Astrocyte (in vitro differentiated cells and primary cell): ENCODE measurements at regions not wholly inside any gene's neighbourhood (a gene's known extent, or its start where the extent isn't known, plus 50 kb on each side); places are given as distances from the start of the nearest gene placed in this dataset.

Experiments
- DNase-seq: peaks from one replicate; pipeline ENCODE4 v3.0.0-alpha.2; 2010; ENCODE audit warnings: low read depth
- FAIRE-seq: peaks from 2 replicates; lab custom pipeline; 2011; peaks lifted over from hg19 to GRCh38; lab: Jason Lieb, UNC
- H2AFZ ChIP-seq: 2 replicates; pipeline ENCODE4 v1.6.0; 2012; ENCODE audit warnings: low read depth, low read length, inconsistent platforms
- H3K27ac ChIP-seq: 2 replicates; pipeline ENCODE4 v1.5.1; 2011; ENCODE audit warnings: low read depth, low read length, inconsistent platforms
- H3K27me3 ChIP-seq: 2 replicates; pipeline ENCODE4 v1.6.0; 2011; ENCODE audit warnings: low read length, inconsistent platforms; ENCODE audit not compliant: insufficient read depth
- H3K36me3 ChIP-seq: 2 replicates; pipeline ENCODE4 v1.5.1; 2011; ENCODE audit warnings: low read length, inconsistent platforms; ENCODE audit not compliant: insufficient read depth
- H3K4me1 ChIP-seq: 2 replicates; pipeline ENCODE4 v1.5.1; 2011; ENCODE audit warnings: low read length, inconsistent platforms; ENCODE audit not compliant: insufficient read depth
- H3K4me2 ChIP-seq: 2 replicates; pipeline ENCODE4 v1.6.0; 2012; ENCODE audit warnings: low read length, inconsistent platforms
- H3K4me3 ChIP-seq: 2 replicates; pipeline ENCODE4 v1.5.1; 2011; ENCODE audit warnings: low read depth, mild to moderate bottlenecking, low read length, inconsistent platforms; ENCODE audit not compliant: insufficient read depth
- H3K79me2 ChIP-seq: 2 replicates; pipeline ENCODE4 v1.6.0; 2012; ENCODE audit warnings: mild to moderate bottlenecking, low read length, inconsistent platforms; ENCODE audit not compliant: insufficient read depth
- H3K9ac ChIP-seq: 2 replicates; pipeline ENCODE4 v1.6.0; 2012; ENCODE audit warnings: mild to moderate bottlenecking, low read length, inconsistent platforms
- H3K9me3 ChIP-seq: 2 replicates; pipeline ENCODE4 v1.5.1; 2012; ENCODE audit warnings: low read depth, mild to moderate bottlenecking, low read length, inconsistent platforms; ENCODE audit not compliant: insufficient read depth
- H4K20me1 ChIP-seq: 2 replicates; pipeline ENCODE4 v1.6.0; 2012; ENCODE audit warnings: low read length, inconsistent platforms; ENCODE audit not compliant: insufficient read depth
- H3K27ac Mint-ChIP-seq: one replicate; pipeline ENCODE4 v1.8.0; 2021; ENCODE audit warnings: mild to moderate bottlenecking, mixed read lengths; ENCODE audit not compliant: unreplicated experiment
- H3K27me3 Mint-ChIP-seq: one replicate; pipeline ENCODE4 v1.8.0; 2021; ENCODE audit warnings: low read depth, mixed read lengths; ENCODE audit not compliant: unreplicated experiment
- H3K36me3 Mint-ChIP-seq: one replicate; pipeline ENCODE4 v1.8.0; 2021; ENCODE audit warnings: low read depth, mixed read lengths; ENCODE audit not compliant: unreplicated experiment
- H3K4me1 Mint-ChIP-seq: one replicate; pipeline ENCODE4 v1.8.0; 2021; ENCODE audit warnings: low read depth, mixed read lengths; ENCODE audit not compliant: unreplicated experiment
- H3K4me3 Mint-ChIP-seq: one replicate; pipeline ENCODE4 v1.8.0; 2021; ENCODE audit warnings: mild to moderate bottlenecking, moderate library complexity, mixed read lengths; ENCODE audit not compliant: unreplicated experiment
- H3K9me3 Mint-ChIP-seq: one replicate; pipeline ENCODE4 v1.8.0; 2021; ENCODE audit warnings: mild to moderate bottlenecking, mixed read lengths; ENCODE audit not compliant: unreplicated experiment
- EZH2 ChIP-seq: IDR thresholded peaks from 2 replicates; pipeline ENCODE4 v1.6.1; 2012; ENCODE audit warnings: mild to moderate bottlenecking, low read length, inconsistent platforms; ENCODE audit not compliant: insufficient read depth
- TF ChIP-seq, protein P1 (sequence below): IDR thresholded peaks from 2 replicates; pipeline ENCODE4 v1.5.1; 2011; ENCODE audit warnings: low read depth, mild to moderate bottlenecking, inconsistent platforms, low read length, moderate library complexity; ENCODE audit not compliant: insufficient read depth

- H3K36me3 ChIP-seq: no peaks in the 10 kb centered on the region
- no peak overlapping the region for H2AFZ ChIP-seq
- H3K4me1 Mint-ChIP-seq: no peaks in the 10 kb centered on the region
- no peak overlapping the region for H3K27ac Mint-ChIP-seq
- DNase-seq (no peak), FAIRE-seq (no peak)
- H3K9me3 ChIP-seq: peaks cover 4% of the 10 kb centered on the region
- H3K27me3 Mint-ChIP-seq: no peaks in the 10 kb centered on the region
- no peaks in the 10 kb centered on the region for H3K4me1 ChIP-seq
- H3K9ac ChIP-seq: no peak overlapping the region
- H3K36me3 Mint-ChIP-seq: no peaks in the 10 kb centered on the region
- no peak overlapping the region for H3K4me2 ChIP-seq
- peaks cover 16% of the 10 kb centered on the region for H3K9me3 Mint-ChIP-seq
- H4K20me1 ChIP-seq: no peaks in the 10 kb centered on the region
- no peak overlapping the region for H3K4me3 Mint-ChIP-seq
- TF ChIP-seq EZH2: no peak
- TF ChIP-seq, protein P1, sequence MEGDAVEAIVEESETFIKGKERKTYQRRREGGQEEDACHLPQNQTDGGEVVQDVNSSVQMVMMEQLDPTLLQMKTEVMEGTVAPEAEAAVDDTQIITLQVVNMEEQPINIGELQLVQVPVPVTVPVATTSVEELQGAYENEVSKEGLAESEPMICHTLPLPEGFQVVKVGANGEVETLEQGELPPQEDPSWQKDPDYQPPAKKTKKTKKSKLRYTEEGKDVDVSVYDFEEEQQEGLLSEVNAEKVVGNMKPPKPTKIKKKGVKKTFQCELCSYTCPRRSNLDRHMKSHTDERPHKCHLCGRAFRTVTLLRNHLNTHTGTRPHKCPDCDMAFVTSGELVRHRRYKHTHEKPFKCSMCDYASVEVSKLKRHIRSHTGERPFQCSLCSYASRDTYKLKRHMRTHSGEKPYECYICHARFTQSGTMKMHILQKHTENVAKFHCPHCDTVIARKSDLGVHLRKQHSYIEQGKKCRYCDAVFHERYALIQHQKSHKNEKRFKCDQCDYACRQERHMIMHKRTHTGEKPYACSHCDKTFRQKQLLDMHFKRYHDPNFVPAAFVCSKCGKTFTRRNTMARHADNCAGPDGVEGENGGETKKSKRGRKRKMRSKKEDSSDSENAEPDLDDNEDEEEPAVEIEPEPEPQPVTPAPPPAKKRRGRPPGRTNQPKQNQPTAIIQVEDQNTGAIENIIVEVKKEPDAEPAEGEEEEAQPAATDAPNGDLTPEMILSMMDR: no peak
- no peaks in the 10 kb centered on the region for H3K79me2 ChIP-seq
- H3K4me3 ChIP-seq: no peak overlapping the region
- H3K27me3 ChIP-seq: no peaks in the 10 kb centered on the region
- no peak overlapping the region for H3K27ac ChIP-seq
Observed at GRCh38 chr4:34412233-34412632, 1832.1 kb downstream of the ARAP2 start.

DNA sequence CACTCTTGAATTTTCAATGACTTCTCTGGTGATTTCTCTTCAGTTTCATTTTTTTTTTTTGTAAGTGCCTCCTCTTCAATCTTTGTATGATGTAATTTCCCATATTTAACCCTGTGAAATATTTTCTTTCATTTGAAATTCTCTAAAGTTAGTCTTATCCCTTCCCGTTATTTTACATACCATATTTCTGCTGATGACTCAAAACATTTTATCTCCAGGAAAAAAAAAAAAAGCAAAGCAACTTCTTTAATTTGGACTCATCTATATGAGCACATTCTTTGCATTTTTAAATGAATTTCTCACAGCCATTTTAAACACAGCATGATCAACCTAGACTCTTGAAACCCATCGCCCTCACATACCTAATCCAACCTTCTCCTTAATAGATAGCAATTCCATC is 1831.4 kb downstream of the ARAP2 start:
- Histone ChIP-seq H3K4me1 (no peaks in the 10 kb centered on the region), H3K4me2 (no peak overlapping the region), H3K27ac (no peak overlapping the region), H3K9ac (no peak overlapping the region), H3K4me3 (no peak overlapping the region), H3K79me2 (no peaks in the 10 kb centered on the region), H4K20me1 (no peaks in the 10 kb centered on the region), H2AFZ (no peak overlapping the region), H3K36me3 (no peaks in the 10 kb centered on the region), H3K27me3 (no peaks in the 10 kb centered on the region), H3K9me3 (peaks cover 4% of the 10 kb centered on the region)
- FAIRE-seq (no peak), DNase-seq (no peak)
- TF ChIP-seq, protein P1: no peak
- TF ChIP-seq EZH2: no peak
- no peaks in the 10 kb centered on the region for H3K36me3 Mint-ChIP-seq
- no peak overlapping the region for H3K4me3 Mint-ChIP-seq
- no peaks in the 10 kb centered on the region for H3K4me1 Mint-ChIP-seq
- H3K9me3 Mint-ChIP-seq: peaks cover 16% of the 10 kb centered on the region
- no peak overlapping the region for H3K27ac Mint-ChIP-seq
- no peaks in the 10 kb centered on the region for H3K27me3 Mint-ChIP-seq

- H3K4me3 Mint-ChIP-seq: no peak overlapping the region
- FAIRE-seq (no peak), DNase-seq (no peak)
- H3K27ac ChIP-seq: no peak overlapping the region
- no peaks in the 10 kb centered on the region for H3K79me2 ChIP-seq
- no peaks in the 10 kb centered on the region for H3K9me3 ChIP-seq
- H3K4me1 ChIP-seq: no peaks in the 10 kb centered on the region
- H3K36me3 ChIP-seq: no peaks in the 10 kb centered on the region
- H3K4me2 ChIP-seq: no peak overlapping the region
- H2AFZ ChIP-seq: no peak overlapping the region
- no peaks in the 10 kb centered on the region for H3K27me3 Mint-ChIP-seq
- H3K27ac Mint-ChIP-seq: no peak overlapping the region
- peaks cover 9% of the 10 kb centered on the region for H3K9me3 Mint-ChIP-seq
- H3K4me1 Mint-ChIP-seq: no peaks in the 10 kb centered on the region
- H3K9ac ChIP-seq: no peak overlapping the region
- no peaks in the 10 kb centered on the region for H3K27me3 ChIP-seq
- H3K36me3 Mint-ChIP-seq: no peaks in the 10 kb centered on the region
- H3K4me3 ChIP-seq: no peak overlapping the region
- H4K20me1 ChIP-seq: no peaks in the 10 kb centered on the region
- TF ChIP-seq, protein P1: no peak
- TF ChIP-seq EZH2: no peak
Observed at GRCh38 chr4:34417160-34417559, 1827.2 kb downstream of the ARAP2 start.
